Hematopoietic multipotent progenitor cell (in vitro differentiated cells): ENCODE measurements at regions not wholly inside any gene's neighbourhood (a gene's known extent, or its start where the extent isn't known, plus 50 kb on each side); places are given as distances from the start of the nearest gene placed in this dataset.

Source experiments
- DNase-seq, 3 donors: peaks; one replicate each; pipeline ENCODE4 v3.0.0-alpha.2; 2011 to 2015; ENCODE audit warnings: low read depth in 2 of 3, low spot score in 2 of 3

GRCh38 chr13:44051918-44052675, 172.4 kb downstream of the LACC1 start:
- DNase-seq = peak in 2 of 3 donors; percentile 29 to 53

GRCh38 chr13:44052780-44053184, 173.1 kb downstream of the LACC1 start:
- DNase-seq = no peak

- no peak for DNase-seq
Observed at GRCh38 chr13:44053208-44053607, 173.5 kb downstream of the LACC1 start.

GRCh38 chr13:44054525-44054924, 174.8 kb downstream of the LACC1 start:
- no peak for DNase-seq

- DNase-seq = peak in 2 of 3 donors; percentile 16 to 54
Observed at GRCh38 chr13:44055681-44056080, 176.0 kb downstream of the LACC1 start.

GRCh38 chr13:44058067-44058466, 178.4 kb downstream of the LACC1 start:
- no peak for DNase-seq

GRCh38 chr13:44058624-44059215, 179.0 kb downstream of the LACC1 start:
- no peak for DNase-seq

GRCh38 chr13:44061876-44062275, 182.2 kb downstream of the LACC1 start:
- DNase-seq = no peak

GRCh38 chr13:44063467-44063866, 183.8 kb downstream of the LACC1 start:
- DNase-seq = no peak

GRCh38 chr13:44063881-44064280, 184.2 kb downstream of the LACC1 start:
- no peak for DNase-seq

- no peak for DNase-seq
Observed at GRCh38 chr13:44064357-44064756, 184.7 kb downstream of the LACC1 start.

GRCh38 chr13:44068169-44068568, 188.5 kb downstream of the LACC1 start:
- DNase-seq = no peak

- no peak for DNase-seq
Observed at GRCh38 chr13:44068737-44069136, 189.0 kb downstream of the LACC1 start.

GRCh38 chr13:44072536-44072935, 192.8 kb downstream of the LACC1 start:
- DNase-seq = no peak

- no peak for DNase-seq
Observed at GRCh38 chr13:44074611-44075010, 194.9 kb downstream of the LACC1 start.

- no peak for DNase-seq
Observed at GRCh38 chr13:44075113-44075512, 195.4 kb downstream of the LACC1 start.

GRCh38 chr13:44078806-44079376, 199.2 kb downstream of the LACC1 start:
- DNase-seq = no peak

GRCh38 chr13:44079413-44080205, 199.9 kb downstream of the LACC1 start:
- no peak for DNase-seq

GRCh38 chr13:44084146-44084545, 204.4 kb downstream of the LACC1 start:
- DNase-seq = no peak

- no peak for DNase-seq
Observed at GRCh38 chr13:44086389-44086788, 206.7 kb downstream of the LACC1 start.

- no peak for DNase-seq
Observed at GRCh38 chr13:44088411-44088810, 208.7 kb downstream of the LACC1 start.
